GM12874 (cell line): ENCODE measurements at regions not wholly inside any gene's neighbourhood (a gene's known extent, or its start where the extent isn't known, plus 50 kb on each side); places are given as distances from the start of the nearest gene placed in this dataset.

Experiments
- TF ChIP-seq, protein P1 (sequence below): IDR thresholded peaks from 2 replicates; pipeline ENCODE4 v1.5.1; 2011; ENCODE audit warnings: low read depth, mild to moderate bottlenecking, control low read depth, low read length, moderate library complexity; ENCODE audit not compliant: insufficient read depth

DNA sequence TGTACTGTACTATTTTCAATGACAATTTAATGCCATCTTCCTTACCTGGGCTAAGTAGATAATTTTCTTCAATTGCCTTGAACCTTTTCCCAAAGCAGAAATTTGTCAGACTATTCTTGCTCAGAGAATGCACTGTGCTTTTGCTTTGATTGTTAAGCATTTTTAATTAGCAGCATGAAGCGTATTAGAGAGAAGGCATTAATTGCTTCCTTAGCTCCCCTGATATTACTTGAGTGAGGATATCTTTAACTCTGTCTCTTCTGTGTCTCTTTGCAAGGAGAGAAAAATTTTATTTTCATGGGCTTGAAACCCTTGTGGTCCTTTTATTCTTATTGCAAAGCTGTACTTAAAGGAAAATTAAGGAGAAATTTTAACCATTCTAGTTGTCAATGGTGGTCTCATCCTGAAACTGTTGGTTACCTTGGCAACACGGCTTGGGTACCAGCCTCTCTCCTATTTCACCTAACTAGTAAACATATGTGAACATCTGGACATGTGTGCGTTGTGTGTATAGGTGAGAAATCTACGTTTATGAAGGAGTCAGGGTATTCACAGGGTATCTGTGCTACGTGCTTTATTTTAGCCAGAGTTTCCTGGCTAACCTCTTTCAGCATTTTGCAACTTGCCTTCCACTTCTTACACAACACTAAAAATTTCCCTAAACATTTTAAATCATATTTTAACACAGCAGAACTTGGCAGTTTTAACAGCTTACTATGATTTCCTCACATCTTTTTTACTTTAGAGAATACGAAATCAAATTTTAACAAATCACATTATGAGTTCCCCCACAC is 225.5 kb downstream of the KLF5 start:
- TF ChIP-seq, protein P1, sequence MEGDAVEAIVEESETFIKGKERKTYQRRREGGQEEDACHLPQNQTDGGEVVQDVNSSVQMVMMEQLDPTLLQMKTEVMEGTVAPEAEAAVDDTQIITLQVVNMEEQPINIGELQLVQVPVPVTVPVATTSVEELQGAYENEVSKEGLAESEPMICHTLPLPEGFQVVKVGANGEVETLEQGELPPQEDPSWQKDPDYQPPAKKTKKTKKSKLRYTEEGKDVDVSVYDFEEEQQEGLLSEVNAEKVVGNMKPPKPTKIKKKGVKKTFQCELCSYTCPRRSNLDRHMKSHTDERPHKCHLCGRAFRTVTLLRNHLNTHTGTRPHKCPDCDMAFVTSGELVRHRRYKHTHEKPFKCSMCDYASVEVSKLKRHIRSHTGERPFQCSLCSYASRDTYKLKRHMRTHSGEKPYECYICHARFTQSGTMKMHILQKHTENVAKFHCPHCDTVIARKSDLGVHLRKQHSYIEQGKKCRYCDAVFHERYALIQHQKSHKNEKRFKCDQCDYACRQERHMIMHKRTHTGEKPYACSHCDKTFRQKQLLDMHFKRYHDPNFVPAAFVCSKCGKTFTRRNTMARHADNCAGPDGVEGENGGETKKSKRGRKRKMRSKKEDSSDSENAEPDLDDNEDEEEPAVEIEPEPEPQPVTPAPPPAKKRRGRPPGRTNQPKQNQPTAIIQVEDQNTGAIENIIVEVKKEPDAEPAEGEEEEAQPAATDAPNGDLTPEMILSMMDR = no peak

DNA sequence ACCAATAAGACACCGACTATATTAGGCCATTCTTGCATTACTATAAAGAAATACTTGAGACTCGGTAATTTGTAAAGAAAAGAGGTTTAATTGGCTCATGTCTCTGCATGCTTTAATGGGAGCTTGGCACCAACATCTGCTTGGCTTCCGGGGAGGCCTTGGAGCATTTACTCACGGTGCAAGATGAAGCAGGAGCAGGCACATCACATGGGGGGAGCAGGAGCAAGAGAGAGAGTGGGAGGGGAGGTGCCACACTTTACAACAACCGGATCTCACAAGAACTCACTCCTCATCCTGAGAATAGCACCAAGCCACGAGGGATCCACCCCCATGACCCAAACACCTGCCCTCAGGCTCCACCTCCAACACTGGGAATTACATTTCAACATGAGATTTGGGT is 224.8 kb downstream of the KLF5 start:
- TF ChIP-seq, protein P1 = no peak

- TF ChIP-seq, protein P1 = no peak
These were observed 222.9 kb downstream of the KLF5 start for GRCh38 chr13:73281746-73282145.

GRCh38 chr13:73278186-73278585 is 219.4 kb downstream of the KLF5 start:
- TF ChIP-seq, protein P1 = no peak

GRCh38 chr13:73275163-73275562 is 216.4 kb downstream of the KLF5 start:
- TF ChIP-seq, protein P1 = no peak

DNA sequence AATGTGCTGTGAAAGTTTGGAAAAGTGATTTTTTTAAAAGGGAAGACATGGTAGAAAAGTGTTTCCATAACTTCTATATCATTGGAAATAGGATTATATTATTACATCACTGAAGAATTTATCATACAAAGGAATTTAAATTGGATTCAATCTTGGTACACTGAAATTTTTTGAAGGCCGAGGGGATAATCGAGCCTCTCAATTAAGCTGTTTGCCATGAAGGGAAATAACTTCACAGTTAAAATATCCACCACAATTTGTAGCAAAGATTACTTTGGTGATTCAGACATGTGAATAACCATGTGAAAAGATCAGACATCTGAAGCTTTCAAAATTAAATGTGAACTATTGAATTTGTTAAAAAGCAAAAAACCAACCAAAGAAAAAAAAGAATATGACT is 215.3 kb downstream of the KLF5 start:
- TF ChIP-seq, protein P1 = no peak

DNA sequence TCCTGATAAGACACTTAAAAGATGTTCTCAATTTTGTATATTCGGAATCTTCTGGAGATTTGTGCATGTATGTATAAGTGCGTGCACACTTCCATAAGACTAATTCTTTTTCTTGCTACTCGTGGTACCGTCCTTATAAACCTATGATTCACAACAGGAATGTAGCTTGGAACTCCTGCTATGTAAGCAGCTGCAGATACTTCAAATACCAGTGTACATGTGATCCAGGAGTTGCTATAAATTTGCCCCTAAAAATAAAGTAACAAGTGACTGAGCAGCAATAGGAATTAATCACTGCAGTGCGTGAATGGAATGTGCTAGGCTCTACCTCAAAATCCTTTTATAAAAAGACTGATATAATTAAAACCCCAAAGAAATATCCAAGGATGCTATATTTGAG is 214.9 kb downstream of the KLF5 start:
- TF ChIP-seq, protein P1 = no peak

GRCh38 chr13:73273276-73273675 is 214.5 kb downstream of the KLF5 start:
- TF ChIP-seq, protein P1 = no peak
